Lung (tissue), 11 donors: ENCODE measurements at regions not wholly inside any gene's neighbourhood (a gene's known extent, or its start where the extent isn't known, plus 50 kb on each side); places are given as distances from the start of the nearest gene placed in this dataset.

Experiments used
- ATAC-seq: fragments of 200-7000 bp; cut with Tn5 transposase; one replicate; pipeline ENCODE4 v1.9.1; 2020; ENCODE audit warnings: moderate number of reproducible peaks; ENCODE audit not compliant: insufficient read depth, low FRiP score
- DNase-seq, 3 donors: peaks; one replicate each; pipeline ENCODE4 v3.0.0-alpha.2; 2013 to 2017
- H3K27ac ChIP-seq, 2 donors: one replicate each; pipeline ENCODE4 v1.5.1; 2013; ENCODE audit warnings: mild to moderate bottlenecking in 2 of 2, moderate library complexity in 2 of 2, control low read depth in 1 of 2, inconsistent platforms in 1 of 2, low read depth in 1 of 2, low read length in 1 of 2
- H3K27me3 ChIP-seq, 3 donors: one replicate each; pipeline ENCODE4 v1.5.1; 2013; ENCODE audit warnings: low read length in 2 of 3; ENCODE audit not compliant: control insufficient read depth in 3 of 3, insufficient read depth in 3 of 3
- H3K36me3 ChIP-seq, 4 donors: one replicate each; pipeline ENCODE4 v1.5.1; 2013; ENCODE audit warnings: low read length in 4 of 4, mild to moderate bottlenecking in 1 of 4, moderate library complexity in 1 of 4; ENCODE audit not compliant: control insufficient read depth in 4 of 4, insufficient read depth in 4 of 4
- H3K4me1 ChIP-seq, 5 donors: one replicate each; pipeline ENCODE4 v1.5.1; 2013; ENCODE audit warnings: low read length in 5 of 5, mild to moderate bottlenecking in 2 of 5, moderate library complexity in 1 of 5; ENCODE audit not compliant: control insufficient read depth in 5 of 5, insufficient read depth in 5 of 5
- H3K4me3 ChIP-seq: one replicate; pipeline ENCODE4 v1.5.1; 2013; ENCODE audit warnings: mild to moderate bottlenecking, control low read depth, moderate library complexity
- H3K9ac ChIP-seq, 2 donors: one replicate each; pipeline ENCODE4 v1.5.1; 2013; ENCODE audit warnings: low read length in 2 of 2, control low read depth in 1 of 2; ENCODE audit not compliant: insufficient read depth in 1 of 2
- H3K9me3 ChIP-seq, 4 donors: one replicate each; pipeline ENCODE4 v1.5.1; 2013; ENCODE audit warnings: low read length in 3 of 4, mild to moderate bottlenecking in 1 of 4, moderate library complexity in 1 of 4; ENCODE audit not compliant: control insufficient read depth in 4 of 4, insufficient read depth in 3 of 4
- CTCF ChIP-seq: IDR thresholded peaks from 2 replicates; pipeline ENCODE4 v1.5.1; 2012; ENCODE audit warnings: mild to moderate bottlenecking; ENCODE audit errors: control extremely low read depth, extremely low read depth
- WGBS, 2 donors: extraction: QIAGEN DNeasy Blood & Tissue Kit; methylation state at CpG; one replicate each; pipeline ENCODE4 v1.1.7; 2013; 5-methylcytosine and 5-hydroxymethylcytosine counted together
- donor health status: control.
- donor health status: control.
- donor health status: Bipolar disorder and iron deficiency.
- donor health status: healthy.
- donor health status: DM: yes; HTN: yes; CAD: no.

- no peak overlapping the region for H3K4me3 ChIP-seq
- H3K27ac ChIP-seq = no peak overlapping the region
- ATAC-seq (no peak), DNase-seq (no peak)
- no peaks in the 10 kb centered on the region for H3K36me3 ChIP-seq
- 73 to 86% methylated on average over 3 of the region's 3 CpGs for WGBS, 2 donors
- no peak for TF ChIP-seq CTCF
- H3K9ac ChIP-seq = no peak overlapping the region
- no peaks in the 10 kb centered on the region for H3K4me1 ChIP-seq
- no peaks in the 10 kb centered on the region for H3K9me3 ChIP-seq
- no peaks in the 10 kb centered on the region for H3K27me3 ChIP-seq
Measured at GRCh38 chr9:81521892-81522291, 167.5 kb downstream of the TLE1 start.

GRCh38 chr9:81519816-81520495 is 169.4 kb downstream of the TLE1 start:
- Histone ChIP-seq H3K27ac (no peak overlapping the region), H3K9ac (no peak overlapping the region), H3K27me3 (no peaks in the 10 kb centered on the region), H3K36me3 (no peaks in the 10 kb centered on the region), H3K4me3 (no peak overlapping the region), H3K4me1 (no peaks in the 10 kb centered on the region), H3K9me3 (no peaks in the 10 kb centered on the region)
- WGBS, 2 donors = 88 to 95% methylated on average over 2 of the region's 2 CpGs
- no peak for DNase-seq
- ATAC-seq = no peak
- no peak for TF ChIP-seq CTCF

DNA sequence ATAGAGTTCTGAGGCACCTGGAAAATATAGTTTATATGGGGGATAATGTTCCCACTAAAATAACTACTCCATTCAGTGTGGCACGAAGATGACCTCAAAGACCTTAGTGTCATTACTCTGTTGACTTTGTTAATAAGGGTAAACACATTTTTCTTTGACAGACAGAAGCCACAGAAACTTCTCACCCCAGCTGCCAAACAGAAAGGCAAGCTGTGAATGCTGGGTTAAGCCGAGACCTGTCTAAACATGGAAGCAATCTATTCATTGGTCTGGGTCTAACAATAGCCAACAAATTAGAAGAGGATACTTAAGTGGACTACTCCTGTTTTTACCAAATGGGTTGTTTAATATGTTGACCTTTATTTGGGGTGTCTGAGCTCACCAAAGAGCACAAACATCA is 171.4 kb downstream of the TLE1 start:
- no peak overlapping the region for H3K9ac ChIP-seq
- H3K27ac ChIP-seq = no peak overlapping the region
- no peak for ATAC-seq
- no peak for TF ChIP-seq CTCF
- H3K4me3 ChIP-seq = no peak overlapping the region
- WGBS, 2 donors = 72 to 89% methylated on average over 2 of the region's 2 CpGs
- no peaks in the 10 kb centered on the region for H3K4me1 ChIP-seq
- H3K9me3 ChIP-seq = no peaks in the 10 kb centered on the region
- no peak for DNase-seq
- H3K36me3 ChIP-seq = no peaks in the 10 kb centered on the region
- no peaks in the 10 kb centered on the region for H3K27me3 ChIP-seq

GRCh38 chr9:81513059-81513458 is 176.3 kb downstream of the TLE1 start:
- TF ChIP-seq CTCF = no peak
- Histone ChIP-seq H3K27me3 (no peaks in the 10 kb centered on the region), H3K4me3 (no peak overlapping the region), H3K27ac (no peak overlapping the region), H3K9ac (no peak overlapping the region), H3K36me3 (no peaks in the 10 kb centered on the region), H3K9me3 (no peaks in the 10 kb centered on the region), H3K4me1 (no peaks in the 10 kb centered on the region)
- no peak for DNase-seq
- WGBS, 2 donors = 22% methylated on average over 2 of the region's 2 CpGs
- no peak for ATAC-seq
